ENCODE measurements at regions not wholly inside any gene's neighbourhood (a gene's known extent, or its start where the extent isn't known, plus 50 kb on each side); places are given as distances from the start of the nearest gene placed in this dataset.
A peak's percentile ranks its signal among the peaks of the same experiment; 100 is the strongest.

GRCh38 chr9:130770679-130771442 lies 64.2 kb upstream of the ABL1 start:
- TF ChIP-seq CTCF (IDR thresholded peaks at IDR 0.05) (peak; percentile 49 to 80 (median 68)), POLR2A (IDR thresholded peaks at IDR 0.05) (peak in 1 of 2 donors; percentile 25)
- intact Hi-C loops (cut with DNase I): loop anchor here in 9 of 10 donors (1.0 to 10.0 kb wide), 8 partner anchors 89 to 276 kb away; partner anchors contain the start of gene FIBCD1 (in 1 of the 9)
- Histone ChIP-seq H3K27ac (no peak overlapping the region), H3K4me3 (no peak overlapping the region), H3K9me3 (peaks cover 0 to 8% (median 0%) of the 10 kb centered on the region in 12 donors), H3K27me3 (no peaks in the 10 kb centered on the region), H3K4me1 (peaks cover 0 to 36% (median 20%) of the 10 kb centered on the region in 12 donors), H3K36me3 (no peaks in the 10 kb centered on the region)
- ATAC-seq: peak; percentile 38 to 77 (median 76)
- no peak for DNase-seq
- WGBS, 4 donors: 57 to 65% (median 62%) methylated on average over 2 of the region's 2 CpGs

- Histone ChIP-seq H3K27ac (peak overlapping the region in 1 of 12 donors; percentile 32), H3K4me1 (peaks cover 0 to 23% (median 7%) of the 10 kb centered on the region in 12 donors), H3K36me3 (no peaks in the 10 kb centered on the region), H3K4me3 (no peak overlapping the region), H3K9me3 (peaks cover 0 to 8% (median 0%) of the 10 kb centered on the region in 12 donors), H3K27me3 (no peaks in the 10 kb centered on the region)
- WGBS, 4 donors: 78 to 87% (median 82%) methylated on average over 3 of the region's 3 CpGs
- ATAC-seq: no peak
- intact Hi-C loops (cut with DNase I): loop anchor here in 6 of 10 donors (2.0 to 10.0 kb wide), 6 partner anchors 90 to 275 kb away; partner anchors contain the start of gene FIBCD1 (in 1 of the 6)
- TF ChIP-seq POLR2A (IDR thresholded peaks at IDR 0.05) (no peak), CTCF (IDR thresholded peaks at IDR 0.05) (no peak)
- DNase-seq: no peak
Observed at GRCh38 chr9:130772185-130772584, 62.9 kb upstream of the ABL1 start.

GRCh38 chr9:130774183-130774582 lies 60.9 kb upstream of the ABL1 start:
- H3K27ac ChIP-seq: no peak overlapping the region
- H3K27me3 ChIP-seq: no peaks in the 10 kb centered on the region
- WGBS, 4 donors: 77 to 90% (median 85%) methylated on average over 3 of the region's 3 CpGs
- TF ChIP-seq POLR2A (IDR thresholded peaks at IDR 0.05) (no peak), CTCF (IDR thresholded peaks at IDR 0.05) (no peak)
- ATAC-seq: no peak
- no peak for DNase-seq
- H3K4me1 ChIP-seq: peaks cover 0 to 9% (median 0%) of the 10 kb centered on the region in 12 donors
- no peak overlapping the region for H3K4me3 ChIP-seq
- H3K9me3 ChIP-seq: peaks cover 0 to 8% (median 0%) of the 10 kb centered on the region in 12 donors
- intact Hi-C loops (cut with DNase I): loop anchor here in 5 of 10 donors (5.0 to 10.0 kb wide), 5 partner anchors 88 to 273 kb away; partner anchors contain the start of gene FIBCD1 (in 1 of the 5)
- H3K36me3 ChIP-seq: no peaks in the 10 kb centered on the region

- intact Hi-C loops (cut with DNase I): loop anchor here in 2 of 10 donors (5.0 to 10.0 kb wide), 2 partner anchors 37 to 169 kb away; no protein-coding TSS in a partner anchor
- Histone ChIP-seq H3K9me3 (peaks cover 0 to 8% (median 0%) of the 10 kb centered on the region in 12 donors), H3K27ac (no peak overlapping the region), H3K4me1 (peaks cover 0 to 18% (median 8%) of the 10 kb centered on the region in 12 donors), H3K36me3 (no peaks in the 10 kb centered on the region), H3K27me3 (no peaks in the 10 kb centered on the region), H3K4me3 (no peak overlapping the region)
- no peak for DNase-seq
- WGBS, 4 donors: 93 to 97% (median 96%) methylated on average over 5 of the region's 5 CpGs
- ATAC-seq: no peak
- TF ChIP-seq POLR2A (IDR thresholded peaks at IDR 0.05) (no peak), CTCF (IDR thresholded peaks at IDR 0.05) (no peak)
Observed at GRCh38 chr9:130775336-130775991, 59.6 kb upstream of the ABL1 start.
